Karpas-422 (cell line): ENCODE measurements at regions not wholly inside any gene's neighbourhood (a gene's known extent, or its start where the extent isn't known, plus 50 kb on each side); places are given as distances from the start of the nearest gene placed in this dataset.
A peak's percentile ranks its signal among the peaks of the same experiment; 100 is the strongest.

Source experiments
- DNase-seq: peaks from one replicate; pipeline ENCODE4 v3.0.0-alpha.2; 2015
- H2AFZ ChIP-seq: fragments of 200-600 bp; sonication (generic); 2 replicates; pipeline ENCODE4 v1.6.1; 2014; ENCODE audit warnings: antibody characterized with exemption, low read length, mixed read lengths
- H3K27ac ChIP-seq: fragments of 200-600 bp; sonication (generic); 2 replicates; pipeline ENCODE4 v1.5.1; 2014; ENCODE audit warnings: mild to moderate bottlenecking, low read length, moderate library complexity
- H3K27me3 ChIP-seq: fragments of 200-600 bp; sonication (generic); 2 replicates; pipeline ENCODE4 v1.6.1; 2014; ENCODE audit warnings: low read length, mixed read lengths
- H3K36me3 ChIP-seq: fragments of 200-600 bp; sonication (generic); 2 replicates; pipeline ENCODE4 v1.6.1; 2014; ENCODE audit warnings: low read length, mixed read lengths; ENCODE audit not compliant: insufficient read depth
- H3K4me1 ChIP-seq: fragments of 200-600 bp; sonication (generic); 2 replicates; pipeline ENCODE4 v1.6.1; 2014; ENCODE audit warnings: mild to moderate bottlenecking, low read length, mixed read lengths
- H3K4me2 ChIP-seq: fragments of 200-600 bp; sonication (generic); 2 replicates; pipeline ENCODE4 v1.6.1; 2014; ENCODE audit warnings: low read length, low read depth, mild to moderate bottlenecking; ENCODE audit not compliant: poor library complexity, severe bottlenecking
- H3K4me3 ChIP-seq: fragments of 200-600 bp; sonication (generic); 2 replicates; pipeline ENCODE4 v1.5.1; 2014; ENCODE audit warnings: mild to moderate bottlenecking, antibody characterized with exemption, low read length, mixed read lengths
- H3K79me2 ChIP-seq: fragments of 200-600 bp; sonication (generic); 2 replicates; pipeline ENCODE4 v1.6.1; 2014; ENCODE audit warnings: mild to moderate bottlenecking, low read length, mixed read lengths
- H3K9ac ChIP-seq: fragments of 200-600 bp; sonication (generic); 2 replicates; pipeline ENCODE4 v1.6.0; 2014; ENCODE audit warnings: low read length
- H3K9me2 ChIP-seq: fragments of 200-600 bp; sonication (generic), shearing (Covaris generic); replicated peaks from 2 replicates; pipeline ENCODE4 v1.6.0; 2014; ENCODE audit warnings: mild to moderate bottlenecking, low read length, moderate library complexity; ENCODE audit not compliant: insufficient read depth
- H3K9me3 ChIP-seq: fragments of 300-700, 200-600 bp; sonication (generic); 2 replicates; pipeline ENCODE4 v1.6.1; 2014; ENCODE audit warnings: low read length, mixed read lengths
- H4K20me1 ChIP-seq: fragments of 200-600 bp; sonication (generic); 2 replicates; pipeline ENCODE4 v1.6.1; 2014; ENCODE audit warnings: mild to moderate bottlenecking, antibody characterized with exemption, low read length, low read depth; ENCODE audit not compliant: insufficient read depth

DNA sequence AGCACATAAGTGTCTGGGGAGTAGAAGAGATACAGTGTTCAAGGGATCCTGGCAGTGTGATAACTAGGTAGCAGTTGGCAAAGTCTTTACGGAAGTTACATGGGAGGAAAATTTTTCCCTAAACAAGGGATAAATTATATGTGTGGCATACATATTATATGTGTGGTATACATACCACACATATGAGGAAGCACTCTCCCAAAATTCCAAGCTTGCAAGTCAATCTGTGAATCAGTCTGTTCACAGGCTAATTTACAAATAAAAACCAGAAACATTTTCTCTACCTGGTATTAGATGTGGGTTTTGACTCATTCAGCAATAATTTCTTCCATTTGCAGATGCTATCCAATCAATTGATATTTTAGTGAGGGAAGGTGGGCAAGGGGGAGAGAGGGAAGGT, 110.0 kb downstream of the ISOC1 start:
- DNase-seq = peak; percentile 33
- no peak overlapping the region for H3K9ac ChIP-seq
- no peaks in the 10 kb centered on the region for H3K27me3 ChIP-seq
- no peaks in the 10 kb centered on the region for H3K4me1 ChIP-seq
- H3K9me2 ChIP-seq = no peaks in the 10 kb centered on the region
- no peaks in the 10 kb centered on the region for H4K20me1 ChIP-seq
- no peaks in the 10 kb centered on the region for H3K9me3 ChIP-seq
- no peak overlapping the region for H3K4me3 ChIP-seq
- H3K4me2 ChIP-seq = no peak overlapping the region
- H3K36me3 ChIP-seq = no peaks in the 10 kb centered on the region
- no peaks in the 10 kb centered on the region for H3K79me2 ChIP-seq
- H3K27ac ChIP-seq = no peak overlapping the region
- no peak overlapping the region for H2AFZ ChIP-seq

DNA sequence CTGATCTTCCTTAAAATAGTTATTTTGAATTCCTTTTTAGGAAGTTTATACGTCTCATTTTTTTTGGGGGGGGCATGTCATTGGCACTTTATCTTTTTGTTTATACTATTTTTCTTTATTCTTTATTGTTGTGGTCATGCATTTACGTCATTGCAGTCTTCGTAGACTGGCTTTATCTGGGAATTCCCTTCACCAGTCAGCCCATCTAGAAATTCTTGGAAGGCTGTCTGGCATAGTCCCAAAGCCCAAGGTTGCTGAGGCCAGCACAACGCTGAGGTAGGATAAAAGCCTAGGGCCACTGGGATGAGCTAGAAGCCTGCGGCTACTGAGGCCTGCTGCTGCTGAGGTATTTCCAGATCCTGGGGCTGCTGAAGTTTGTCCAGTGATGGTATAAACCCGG, 121.5 kb downstream of the ISOC1 start:
- H3K4me2 ChIP-seq = no peak overlapping the region
- no peaks in the 10 kb centered on the region for H3K27me3 ChIP-seq
- no peaks in the 10 kb centered on the region for H3K9me3 ChIP-seq
- no peak overlapping the region for H3K4me3 ChIP-seq
- no peaks in the 10 kb centered on the region for H3K36me3 ChIP-seq
- H4K20me1 ChIP-seq = no peaks in the 10 kb centered on the region
- no peaks in the 10 kb centered on the region for H3K4me1 ChIP-seq
- no peak overlapping the region for H3K27ac ChIP-seq
- DNase-seq = no peak
- H3K9me2 ChIP-seq = no peaks in the 10 kb centered on the region
- H3K9ac ChIP-seq = no peak overlapping the region
- H2AFZ ChIP-seq = no peak overlapping the region
- H3K79me2 ChIP-seq = no peaks in the 10 kb centered on the region

DNA sequence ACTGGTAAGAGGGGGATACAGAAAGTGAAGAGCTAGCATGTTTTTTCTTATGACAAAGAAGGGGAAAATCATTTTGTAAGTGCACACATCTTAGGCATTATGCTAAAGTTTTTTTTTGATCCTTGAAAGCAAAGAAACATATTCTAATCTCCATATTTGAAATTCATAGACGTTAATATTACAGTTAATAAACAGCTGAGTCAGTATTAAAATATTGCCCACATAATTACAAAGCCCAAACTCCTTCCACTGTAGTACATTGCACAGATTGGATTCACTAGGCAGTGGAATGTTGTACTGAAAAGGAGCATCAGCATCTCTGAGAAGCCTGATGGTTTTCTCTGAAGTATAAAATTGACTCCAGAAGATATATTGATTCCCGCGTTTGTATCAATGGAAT, 122.6 kb downstream of the ISOC1 start:
- DNase-seq = peak; percentile 7
- no peaks in the 10 kb centered on the region for H3K79me2 ChIP-seq
- H3K4me2 ChIP-seq = no peak overlapping the region
- H3K9me3 ChIP-seq = no peaks in the 10 kb centered on the region
- no peak overlapping the region for H3K4me3 ChIP-seq
- H4K20me1 ChIP-seq = no peaks in the 10 kb centered on the region
- H3K4me1 ChIP-seq = no peaks in the 10 kb centered on the region
- H3K9me2 ChIP-seq = no peaks in the 10 kb centered on the region
- H3K27me3 ChIP-seq = no peaks in the 10 kb centered on the region
- H3K36me3 ChIP-seq = no peaks in the 10 kb centered on the region
- no peak overlapping the region for H2AFZ ChIP-seq
- no peak overlapping the region for H3K27ac ChIP-seq
- no peak overlapping the region for H3K9ac ChIP-seq

DNA sequence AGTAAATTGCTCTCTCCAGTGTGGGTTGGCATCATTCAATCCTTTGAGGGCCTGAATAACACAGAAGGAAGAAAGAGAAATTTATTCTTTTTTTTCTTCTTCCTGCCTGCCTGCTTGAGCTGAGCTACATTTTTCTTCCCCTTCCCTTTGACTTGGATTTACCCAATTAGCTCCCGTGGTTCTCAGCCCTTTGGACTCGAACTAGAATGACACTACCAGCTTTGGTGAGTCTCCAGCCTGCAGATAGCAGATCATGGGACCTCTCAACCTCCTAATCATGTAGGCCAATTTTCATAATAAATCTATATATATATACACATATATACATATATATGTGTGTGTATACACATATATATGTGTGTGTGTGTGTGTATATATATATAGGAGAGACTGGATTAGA, 128.6 kb downstream of the ISOC1 start:
- no peaks in the 10 kb centered on the region for H3K4me1 ChIP-seq
- no peak overlapping the region for H3K9ac ChIP-seq
- no peak for DNase-seq
- no peak overlapping the region for H2AFZ ChIP-seq
- H3K9me2 ChIP-seq = no peaks in the 10 kb centered on the region
- no peak overlapping the region for H3K4me2 ChIP-seq
- H3K27ac ChIP-seq = no peak overlapping the region
- H4K20me1 ChIP-seq = no peaks in the 10 kb centered on the region
- H3K4me3 ChIP-seq = no peak overlapping the region
- H3K9me3 ChIP-seq = no peaks in the 10 kb centered on the region
- no peaks in the 10 kb centered on the region for H3K36me3 ChIP-seq
- H3K79me2 ChIP-seq = no peaks in the 10 kb centered on the region
- no peaks in the 10 kb centered on the region for H3K27me3 ChIP-seq

DNA sequence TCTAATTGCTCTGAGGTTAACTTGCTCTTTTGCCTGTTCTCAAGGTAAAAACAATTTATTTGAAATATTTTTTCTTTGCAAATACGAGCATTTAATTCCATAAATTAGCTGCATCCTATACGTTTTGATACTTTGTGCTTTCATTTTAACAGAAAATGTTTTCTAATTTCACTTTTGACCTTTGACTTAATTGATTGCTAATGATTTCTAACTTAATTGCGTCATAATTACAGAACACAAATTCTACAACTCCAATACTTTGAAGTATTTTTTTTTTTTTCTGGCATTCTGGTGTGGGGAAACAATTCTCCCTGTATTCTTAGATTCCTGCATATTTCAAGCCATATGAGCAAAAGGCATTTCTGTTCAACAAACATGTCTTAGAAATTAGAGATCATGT, 134.0 kb downstream of the ISOC1 start:
- no peak for DNase-seq
- Histone ChIP-seq H3K9me2 (no peaks in the 10 kb centered on the region), H3K79me2 (no peaks in the 10 kb centered on the region), H3K9me3 (no peaks in the 10 kb centered on the region), H3K4me1 (no peaks in the 10 kb centered on the region), H2AFZ (no peak overlapping the region), H3K4me2 (no peak overlapping the region), H4K20me1 (no peaks in the 10 kb centered on the region), H3K27me3 (no peaks in the 10 kb centered on the region), H3K9ac (no peak overlapping the region), H3K4me3 (no peak overlapping the region), H3K27ac (no peak overlapping the region), H3K36me3 (no peaks in the 10 kb centered on the region)

DNA sequence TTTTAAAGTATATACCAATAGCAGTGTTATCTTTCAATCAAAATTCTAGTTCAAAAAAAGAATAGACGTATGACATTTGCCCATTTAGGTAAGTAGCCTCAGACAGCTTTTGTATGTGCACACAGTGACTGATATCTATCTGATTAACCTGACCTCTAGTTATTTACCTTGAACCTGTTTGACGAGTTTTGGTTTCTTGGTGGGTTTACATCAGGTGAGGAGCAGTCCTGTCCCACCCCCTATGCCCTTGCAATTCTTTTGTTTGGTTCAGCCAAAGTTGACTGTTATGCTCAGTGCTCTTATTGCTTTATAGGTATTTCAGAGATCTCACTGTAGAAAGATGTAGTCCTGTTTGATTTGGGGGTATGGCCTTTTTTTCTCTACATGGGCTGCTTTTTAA, 147.2 kb downstream of the ISOC1 start:
- no peak overlapping the region for H3K4me3 ChIP-seq
- H3K9me3 ChIP-seq = no peaks in the 10 kb centered on the region
- no peak overlapping the region for H3K9ac ChIP-seq
- no peaks in the 10 kb centered on the region for H3K9me2 ChIP-seq
- no peaks in the 10 kb centered on the region for H4K20me1 ChIP-seq
- H3K4me2 ChIP-seq = no peak overlapping the region
- no peaks in the 10 kb centered on the region for H3K4me1 ChIP-seq
- no peaks in the 10 kb centered on the region for H3K36me3 ChIP-seq
- no peaks in the 10 kb centered on the region for H3K27me3 ChIP-seq
- no peaks in the 10 kb centered on the region for H3K79me2 ChIP-seq
- no peak overlapping the region for H2AFZ ChIP-seq
- DNase-seq = no peak
- H3K27ac ChIP-seq = no peak overlapping the region

DNA sequence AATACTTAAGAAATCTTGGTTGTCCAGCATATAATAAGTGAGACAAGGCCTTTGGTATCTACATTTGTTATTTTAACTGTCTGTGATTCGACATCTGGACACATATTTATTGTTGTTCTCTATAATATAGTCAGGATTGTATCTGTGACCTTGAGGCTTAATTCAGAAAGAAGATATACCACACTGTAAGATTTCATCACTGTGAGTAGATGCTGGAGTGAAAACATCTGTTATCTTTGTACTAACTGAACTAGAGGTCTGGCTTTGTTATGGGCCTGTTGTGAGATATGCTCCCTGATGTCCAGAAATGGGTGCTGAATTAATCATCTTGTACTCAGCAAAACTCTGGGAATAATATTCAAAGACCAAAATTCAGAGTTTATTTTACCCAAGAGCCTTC, 148.5 kb downstream of the ISOC1 start:
- H3K9me2 ChIP-seq = no peaks in the 10 kb centered on the region
- no peak overlapping the region for H2AFZ ChIP-seq
- no peak for DNase-seq
- no peak overlapping the region for H3K27ac ChIP-seq
- H4K20me1 ChIP-seq = no peaks in the 10 kb centered on the region
- H3K4me3 ChIP-seq = no peak overlapping the region
- H3K27me3 ChIP-seq = no peaks in the 10 kb centered on the region
- H3K9me3 ChIP-seq = no peaks in the 10 kb centered on the region
- H3K4me2 ChIP-seq = no peak overlapping the region
- no peaks in the 10 kb centered on the region for H3K4me1 ChIP-seq
- no peak overlapping the region for H3K9ac ChIP-seq
- no peaks in the 10 kb centered on the region for H3K79me2 ChIP-seq
- no peaks in the 10 kb centered on the region for H3K36me3 ChIP-seq

DNA sequence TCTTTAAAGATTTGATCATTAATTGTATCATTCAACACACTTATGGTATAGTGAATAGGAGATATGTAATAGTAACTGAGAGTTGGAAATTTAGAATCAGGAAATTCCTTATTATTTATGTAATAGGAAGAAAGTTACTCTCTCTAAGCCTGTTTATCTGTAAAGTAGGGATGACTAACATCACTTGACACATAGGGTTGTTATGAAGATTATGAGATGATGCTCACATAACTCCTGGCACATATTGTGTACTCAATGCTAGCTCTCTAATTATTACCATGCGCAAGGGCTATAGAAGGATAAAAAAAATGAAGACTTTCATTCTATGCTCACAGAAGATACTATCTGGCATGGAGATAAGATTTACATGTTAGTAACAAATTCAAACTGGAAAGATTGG, 149.9 kb downstream of the ISOC1 start:
- no peaks in the 10 kb centered on the region for H3K79me2 ChIP-seq
- no peaks in the 10 kb centered on the region for H4K20me1 ChIP-seq
- H3K36me3 ChIP-seq = no peaks in the 10 kb centered on the region
- no peaks in the 10 kb centered on the region for H3K9me3 ChIP-seq
- H3K9me2 ChIP-seq = no peaks in the 10 kb centered on the region
- H3K27ac ChIP-seq = no peak overlapping the region
- H3K4me1 ChIP-seq = no peaks in the 10 kb centered on the region
- DNase-seq = no peak
- no peak overlapping the region for H2AFZ ChIP-seq
- no peaks in the 10 kb centered on the region for H3K27me3 ChIP-seq
- H3K9ac ChIP-seq = no peak overlapping the region
- H3K4me2 ChIP-seq = no peak overlapping the region
- no peak overlapping the region for H3K4me3 ChIP-seq

DNA sequence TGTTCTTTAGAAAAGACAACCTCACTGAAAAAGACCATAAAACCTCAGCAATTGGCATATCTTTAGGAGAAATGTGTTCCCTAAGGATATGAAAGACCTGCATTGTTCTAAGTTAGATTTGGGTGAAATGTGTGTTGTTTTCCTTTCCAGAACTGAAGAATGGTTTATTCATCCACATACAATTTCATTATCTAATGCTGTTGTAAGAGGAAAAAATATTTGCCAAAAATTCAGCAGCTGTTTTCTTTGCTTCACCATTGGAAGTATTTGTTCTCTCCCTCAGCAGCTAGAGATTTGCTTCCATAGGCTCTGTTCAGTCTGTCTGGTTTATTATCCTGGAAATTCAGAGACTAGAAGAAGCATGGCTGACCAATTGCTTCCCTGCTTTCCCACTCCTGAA, 150.9 kb downstream of the ISOC1 start:
- Histone ChIP-seq H3K4me1 (no peaks in the 10 kb centered on the region), H3K27me3 (no peaks in the 10 kb centered on the region), H3K9ac (no peak overlapping the region), H3K9me3 (no peaks in the 10 kb centered on the region), H3K4me2 (no peak overlapping the region), H2AFZ (no peak overlapping the region), H3K79me2 (no peaks in the 10 kb centered on the region), H4K20me1 (no peaks in the 10 kb centered on the region), H3K36me3 (no peaks in the 10 kb centered on the region), H3K4me3 (no peak overlapping the region), H3K9me2 (no peaks in the 10 kb centered on the region), H3K27ac (no peak overlapping the region)
- no peak for DNase-seq
